Activated B cell treated with CpG ODN at 0.5 μM for 24 hours (primary cell): ENCODE measurements at regions not wholly inside any gene's neighbourhood (a gene's known extent, or its start where the extent isn't known, plus 50 kb on each side); places are given as distances from the start of the nearest gene placed in this dataset.

Experiments
- ATAC-seq: fragments of 200-7000 bp; cut with Tn5 transposase; one replicate; pipeline ENCODE4 v1.10.0; 2021; ENCODE audit warnings: low read depth, mild to moderate bottlenecking, moderate library complexity
- CTCF ChIA-PET: fragments of 350-600 bp; sonication (Branson Sonifier 250); formaldehyde crosslinking; loops from one replicate; lab custom pipeline; 2021; ENCODE audit warnings: antibody characterized with exemption; lab: Charles Lee
- POLR2A ChIA-PET: fragments of 350-600 bp; sonication (Branson Sonifier 250); formaldehyde crosslinking; loops from one replicate; lab custom pipeline; 2021; ENCODE audit warnings: antibody characterized with exemption; lab: Charles Lee
- DNase-seq: peaks from one replicate; pipeline ENCODE4 v3.0.0; 2022
- H3K27ac Mint-ChIP-seq: one replicate; pipeline ENCODE4 v1.8.0; 2020; ENCODE audit warnings: mixed read lengths
- H3K27me3 Mint-ChIP-seq: one replicate; pipeline ENCODE4 v1.8.0; 2021; ENCODE audit warnings: mixed read lengths
- H3K36me3 Mint-ChIP-seq: one replicate; pipeline ENCODE4 v1.8.0; 2021; ENCODE audit warnings: low read depth, mixed read lengths
- H3K4me1 Mint-ChIP-seq: one replicate; pipeline ENCODE4 v1.8.0; 2021; ENCODE audit warnings: mixed read lengths
- H3K4me3 Mint-ChIP-seq: one replicate; pipeline ENCODE4 v1.8.0; 2020; ENCODE audit warnings: mild to moderate bottlenecking, mixed read lengths
- H3K9me3 Mint-ChIP-seq: one replicate; pipeline ENCODE4 v1.8.0; 2020; ENCODE audit warnings: mixed read lengths
- CTCF ChIP-seq: fragments of 200-600 bp; IDR thresholded peaks from one replicate; pipeline ENCODE4 v1.8.0; 2022; ENCODE audit warnings: antibody characterized with exemption, mild to moderate bottlenecking
- intact Hi-C: fragments of 100-400 bp; cut with micrococcal nuclease; formaldehyde crosslinking; loops from one replicate; pipeline ENCODE4 v1.15.1; 2024

GRCh38 chr5:82614706-82615105, 336.6 kb upstream of the RPS23 start:
- Mint-ChIP-seq H3K4me1 (no peaks in the 10 kb centered on the region), H3K27me3 (no peaks in the 10 kb centered on the region), H3K9me3 (peaks cover 6% of the 10 kb centered on the region), H3K36me3 (no peaks in the 10 kb centered on the region), H3K4me3 (no peak overlapping the region), H3K27ac (no peak overlapping the region)
- ChIA-PET POLR2A (no interaction called here), CTCF (no interaction called here)
- DNase-seq (no peak), ATAC-seq (no peak)
- TF ChIP-seq CTCF, result no peak
- intact Hi-C loops, result no loop called here

DNA sequence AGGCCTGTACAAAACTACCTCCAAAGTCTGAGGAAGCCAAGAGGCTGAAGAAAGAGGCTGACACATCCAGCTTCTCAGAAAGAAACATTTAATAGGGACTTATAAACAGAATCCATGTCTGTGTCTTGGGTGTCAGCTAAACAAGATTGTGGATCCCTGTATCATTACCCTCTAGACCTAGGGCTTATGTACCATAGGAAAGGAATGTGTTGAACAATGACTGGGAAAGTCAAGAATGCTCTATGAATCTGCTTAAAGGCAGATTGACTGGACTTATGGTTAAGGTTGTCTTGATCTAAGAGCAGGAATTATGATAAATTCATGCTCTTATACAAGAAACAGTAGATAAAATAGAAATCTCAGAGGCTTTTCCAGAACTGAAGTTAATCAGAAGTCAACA, 335.7 kb upstream of the RPS23 start:
- intact Hi-C loops, result no loop called here
- Mint-ChIP-seq H3K4me1 (no peaks in the 10 kb centered on the region), H3K9me3 (peaks cover 12% of the 10 kb centered on the region), H3K27ac (no peak overlapping the region), H3K27me3 (no peaks in the 10 kb centered on the region), H3K36me3 (no peaks in the 10 kb centered on the region), H3K4me3 (no peak overlapping the region)
- no peak for TF ChIP-seq CTCF
- CTCF ChIA-PET, result no interaction called here
- no peak for DNase-seq
- no peak for ATAC-seq
- POLR2A ChIA-PET, result no interaction called here

DNA sequence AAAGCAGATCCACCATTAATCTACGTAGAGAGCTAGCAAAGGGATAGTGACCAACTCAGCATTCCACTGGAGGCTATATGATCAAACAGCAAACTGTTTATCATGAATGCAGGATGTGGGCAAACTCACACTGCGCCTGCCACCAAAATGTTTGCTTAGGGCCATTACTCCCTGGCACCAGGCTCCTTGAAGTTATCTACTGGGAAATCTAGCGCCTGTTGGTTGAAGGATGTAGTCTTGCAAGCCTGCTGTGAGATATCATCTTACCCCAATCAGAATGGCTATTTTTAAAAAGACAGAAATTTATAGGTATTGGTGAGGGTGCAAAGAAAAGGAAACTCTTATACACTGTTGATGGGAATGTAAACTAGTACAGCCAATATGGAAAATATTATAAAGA, 332.5 kb upstream of the RPS23 start:
- H3K27me3 Mint-ChIP-seq, result no peaks in the 10 kb centered on the region
- ATAC-seq, result no peak
- intact Hi-C loops, result no loop called here
- no peaks in the 10 kb centered on the region for H3K36me3 Mint-ChIP-seq
- H3K4me1 Mint-ChIP-seq, result no peaks in the 10 kb centered on the region
- TF ChIP-seq CTCF, result no peak
- H3K9me3 Mint-ChIP-seq, result peaks cover 24% of the 10 kb centered on the region
- no peak overlapping the region for H3K4me3 Mint-ChIP-seq
- CTCF ChIA-PET, result no interaction called here
- H3K27ac Mint-ChIP-seq, result no peak overlapping the region
- POLR2A ChIA-PET, result no interaction called here
- no peak for DNase-seq

- ATAC-seq, result no peak
Measured at GRCh38 chr5:82605441-82605973, 327.4 kb upstream of the RPS23 start.

More at GRCh38 chr5:82605441-82605973, 327.4 kb upstream of the RPS23 start:
- Mint-ChIP-seq H3K27ac (no peak overlapping the region), H3K27me3 (no peaks in the 10 kb centered on the region), H3K4me3 (no peak overlapping the region), H3K9me3 (peaks cover 21% of the 10 kb centered on the region), H3K36me3 (no peaks in the 10 kb centered on the region), H3K4me1 (no peaks in the 10 kb centered on the region)
- ChIA-PET POLR2A (no interaction called here), CTCF (no interaction called here)
- no peak for DNase-seq
- no peak for TF ChIP-seq CTCF
- intact Hi-C loops, result no loop called here
